ENCODE measurements at regions not wholly inside any gene's neighbourhood (a gene's known extent, or its start where the extent isn't known, plus 50 kb on each side); places are given as distances from the start of the nearest gene placed in this dataset.

DNA sequence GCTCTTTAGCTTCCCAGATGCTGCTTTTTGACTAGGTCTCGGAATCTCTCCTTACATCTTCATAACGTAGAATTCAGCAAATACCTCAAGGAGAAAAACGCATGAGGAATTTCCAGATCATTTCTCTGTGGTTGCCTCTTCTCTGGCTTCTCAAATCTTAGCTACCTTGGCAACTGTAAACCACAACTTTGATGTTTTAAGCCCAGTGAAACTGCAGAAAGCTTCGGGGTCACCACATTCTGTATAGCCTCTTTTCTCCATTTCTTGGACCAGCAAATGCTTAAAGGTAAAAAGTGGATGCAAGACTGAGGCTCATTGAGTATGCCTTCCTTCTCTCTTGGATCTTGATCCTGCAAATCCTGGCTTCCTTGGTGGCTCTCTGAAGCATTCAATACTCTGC, 125.5 kb upstream of the FBXL4 start:
- TF ChIP-seq, protein P1, sequence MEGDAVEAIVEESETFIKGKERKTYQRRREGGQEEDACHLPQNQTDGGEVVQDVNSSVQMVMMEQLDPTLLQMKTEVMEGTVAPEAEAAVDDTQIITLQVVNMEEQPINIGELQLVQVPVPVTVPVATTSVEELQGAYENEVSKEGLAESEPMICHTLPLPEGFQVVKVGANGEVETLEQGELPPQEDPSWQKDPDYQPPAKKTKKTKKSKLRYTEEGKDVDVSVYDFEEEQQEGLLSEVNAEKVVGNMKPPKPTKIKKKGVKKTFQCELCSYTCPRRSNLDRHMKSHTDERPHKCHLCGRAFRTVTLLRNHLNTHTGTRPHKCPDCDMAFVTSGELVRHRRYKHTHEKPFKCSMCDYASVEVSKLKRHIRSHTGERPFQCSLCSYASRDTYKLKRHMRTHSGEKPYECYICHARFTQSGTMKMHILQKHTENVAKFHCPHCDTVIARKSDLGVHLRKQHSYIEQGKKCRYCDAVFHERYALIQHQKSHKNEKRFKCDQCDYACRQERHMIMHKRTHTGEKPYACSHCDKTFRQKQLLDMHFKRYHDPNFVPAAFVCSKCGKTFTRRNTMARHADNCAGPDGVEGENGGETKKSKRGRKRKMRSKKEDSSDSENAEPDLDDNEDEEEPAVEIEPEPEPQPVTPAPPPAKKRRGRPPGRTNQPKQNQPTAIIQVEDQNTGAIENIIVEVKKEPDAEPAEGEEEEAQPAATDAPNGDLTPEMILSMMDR (conservative IDR thresholded peaks at IDR 0.05 in 1 of 2, IDR thresholded peaks at IDR 0.05 in 1 of 2; ENCODE audit: low read depth in 1 of 2, low read length in 2 of 2), result no peak
- no peak for TF ChIP-seq EZH2 (IDR thresholded peaks at IDR 0.05; ENCODE audit: low read length, missing control alignments)
